ENCODE measurements at regions not wholly inside any gene's neighbourhood (a gene's known extent, or its start where the extent isn't known, plus 50 kb on each side); places are given as distances from the start of the nearest gene placed in this dataset.

- TF ChIP-seq POLR2A (IDR thresholded peaks at IDR 0.05), result no peak
- TF ChIP-seq, protein P1, sequence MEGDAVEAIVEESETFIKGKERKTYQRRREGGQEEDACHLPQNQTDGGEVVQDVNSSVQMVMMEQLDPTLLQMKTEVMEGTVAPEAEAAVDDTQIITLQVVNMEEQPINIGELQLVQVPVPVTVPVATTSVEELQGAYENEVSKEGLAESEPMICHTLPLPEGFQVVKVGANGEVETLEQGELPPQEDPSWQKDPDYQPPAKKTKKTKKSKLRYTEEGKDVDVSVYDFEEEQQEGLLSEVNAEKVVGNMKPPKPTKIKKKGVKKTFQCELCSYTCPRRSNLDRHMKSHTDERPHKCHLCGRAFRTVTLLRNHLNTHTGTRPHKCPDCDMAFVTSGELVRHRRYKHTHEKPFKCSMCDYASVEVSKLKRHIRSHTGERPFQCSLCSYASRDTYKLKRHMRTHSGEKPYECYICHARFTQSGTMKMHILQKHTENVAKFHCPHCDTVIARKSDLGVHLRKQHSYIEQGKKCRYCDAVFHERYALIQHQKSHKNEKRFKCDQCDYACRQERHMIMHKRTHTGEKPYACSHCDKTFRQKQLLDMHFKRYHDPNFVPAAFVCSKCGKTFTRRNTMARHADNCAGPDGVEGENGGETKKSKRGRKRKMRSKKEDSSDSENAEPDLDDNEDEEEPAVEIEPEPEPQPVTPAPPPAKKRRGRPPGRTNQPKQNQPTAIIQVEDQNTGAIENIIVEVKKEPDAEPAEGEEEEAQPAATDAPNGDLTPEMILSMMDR (IDR thresholded peaks at IDR 0.05), result no peak
Measured at GRCh38 chr1:194277927-194278326, 1091.5 kb upstream of the B3GALT2 start.
